Fibroblast of villous mesenchyme (primary cell): ENCODE measurements at regions not wholly inside any gene's neighbourhood (a gene's known extent, or its start where the extent isn't known, plus 50 kb on each side); places are given as distances from the start of the nearest gene placed in this dataset.

Experiments
- DNase-seq: peaks from one replicate; pipeline ENCODE4 v3.0.0-alpha.2; 2010; ENCODE audit warnings: low read depth
- H3K4me3 ChIP-seq: 2 replicates; pipeline ENCODE4 v1.5.1; 2011; ENCODE audit warnings: low read depth, mild to moderate bottlenecking, low read length
- TF ChIP-seq, protein P1 (sequence below): IDR thresholded peaks from 2 replicates; pipeline ENCODE4 v1.5.1; 2012; ENCODE audit warnings: low read depth, mild to moderate bottlenecking, low read length; ENCODE audit not compliant: insufficient read depth

DNA sequence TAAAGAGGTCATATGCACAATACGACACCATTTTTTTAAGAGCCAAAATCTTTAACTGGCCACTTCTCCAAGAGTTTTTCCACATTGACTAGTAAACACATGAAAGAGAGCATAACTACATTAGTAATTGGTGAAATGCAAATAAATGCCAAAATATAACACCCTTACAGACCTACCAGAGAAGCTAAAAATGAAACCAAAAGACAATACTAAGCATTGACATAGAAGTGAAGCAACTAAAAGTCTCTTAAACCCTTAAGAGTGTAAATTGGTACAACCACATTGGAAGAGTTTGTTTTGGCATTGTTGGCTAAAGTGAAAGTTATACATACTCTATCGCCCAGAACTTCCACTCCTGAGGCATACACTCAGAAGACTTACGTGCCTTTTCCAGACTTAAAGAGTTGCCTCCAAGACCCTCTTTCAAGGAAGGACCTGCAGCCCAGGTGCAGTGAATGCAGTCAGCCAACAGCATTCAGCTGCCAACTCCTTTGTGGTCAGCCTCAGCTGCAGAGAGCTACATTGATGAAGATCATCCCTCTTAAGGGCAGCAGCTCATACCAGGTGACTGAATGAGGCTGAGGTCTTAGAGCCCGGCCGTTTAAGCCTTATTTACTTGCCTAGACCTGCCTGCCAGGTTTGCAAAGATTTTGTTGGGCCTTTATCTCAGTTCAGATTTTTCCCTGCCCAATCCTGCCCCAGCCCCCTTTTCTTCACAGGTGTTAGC is 839.1 kb upstream of the ADGRL2 start:
- DNase-seq, result no peak
- no peak overlapping the region for H3K4me3 ChIP-seq
- TF ChIP-seq, protein P1, sequence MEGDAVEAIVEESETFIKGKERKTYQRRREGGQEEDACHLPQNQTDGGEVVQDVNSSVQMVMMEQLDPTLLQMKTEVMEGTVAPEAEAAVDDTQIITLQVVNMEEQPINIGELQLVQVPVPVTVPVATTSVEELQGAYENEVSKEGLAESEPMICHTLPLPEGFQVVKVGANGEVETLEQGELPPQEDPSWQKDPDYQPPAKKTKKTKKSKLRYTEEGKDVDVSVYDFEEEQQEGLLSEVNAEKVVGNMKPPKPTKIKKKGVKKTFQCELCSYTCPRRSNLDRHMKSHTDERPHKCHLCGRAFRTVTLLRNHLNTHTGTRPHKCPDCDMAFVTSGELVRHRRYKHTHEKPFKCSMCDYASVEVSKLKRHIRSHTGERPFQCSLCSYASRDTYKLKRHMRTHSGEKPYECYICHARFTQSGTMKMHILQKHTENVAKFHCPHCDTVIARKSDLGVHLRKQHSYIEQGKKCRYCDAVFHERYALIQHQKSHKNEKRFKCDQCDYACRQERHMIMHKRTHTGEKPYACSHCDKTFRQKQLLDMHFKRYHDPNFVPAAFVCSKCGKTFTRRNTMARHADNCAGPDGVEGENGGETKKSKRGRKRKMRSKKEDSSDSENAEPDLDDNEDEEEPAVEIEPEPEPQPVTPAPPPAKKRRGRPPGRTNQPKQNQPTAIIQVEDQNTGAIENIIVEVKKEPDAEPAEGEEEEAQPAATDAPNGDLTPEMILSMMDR, result no peak

DNA sequence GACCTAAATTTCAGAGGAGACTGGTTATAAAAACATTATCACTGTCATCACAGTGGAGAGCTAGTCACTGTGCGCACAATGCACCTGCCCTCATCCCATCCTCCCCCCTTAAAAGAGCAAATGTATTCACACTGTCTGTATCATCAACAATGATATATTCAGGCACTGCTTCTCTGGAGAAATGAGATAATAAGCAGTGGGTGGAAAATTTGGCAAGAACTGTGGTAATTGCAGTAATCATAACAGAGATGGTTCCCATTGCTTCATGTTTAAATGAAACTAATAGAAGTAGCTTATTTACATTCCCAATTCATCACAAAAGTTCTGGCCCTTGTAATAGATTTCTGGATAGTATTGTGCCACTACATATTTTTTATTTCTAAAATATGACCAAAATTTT is 867.4 kb upstream of the ADGRL2 start:
- TF ChIP-seq, protein P1, result no peak
- no peak for DNase-seq
- H3K4me3 ChIP-seq, result no peak overlapping the region

- TF ChIP-seq, protein P1, result no peak
- DNase-seq, result no peak
- H3K4me3 ChIP-seq, result no peak overlapping the region
Measured at GRCh38 chr1:80931178-80931577, 869.6 kb upstream of the ADGRL2 start.

- DNase-seq, result no peak
Measured at GRCh38 chr1:80929868-80930508, 870.7 kb upstream of the ADGRL2 start.

GRCh38 chr1:80926531-80926930 is 874.2 kb upstream of the ADGRL2 start:
- TF ChIP-seq, protein P1, result no peak
- peak; percentile 2 for DNase-seq
- no peak overlapping the region for H3K4me3 ChIP-seq

More at GRCh38 chr1:80929868-80930508, 870.7 kb upstream of the ADGRL2 start:
- TF ChIP-seq, protein P1, result no peak
- no peak overlapping the region for H3K4me3 ChIP-seq

DNA sequence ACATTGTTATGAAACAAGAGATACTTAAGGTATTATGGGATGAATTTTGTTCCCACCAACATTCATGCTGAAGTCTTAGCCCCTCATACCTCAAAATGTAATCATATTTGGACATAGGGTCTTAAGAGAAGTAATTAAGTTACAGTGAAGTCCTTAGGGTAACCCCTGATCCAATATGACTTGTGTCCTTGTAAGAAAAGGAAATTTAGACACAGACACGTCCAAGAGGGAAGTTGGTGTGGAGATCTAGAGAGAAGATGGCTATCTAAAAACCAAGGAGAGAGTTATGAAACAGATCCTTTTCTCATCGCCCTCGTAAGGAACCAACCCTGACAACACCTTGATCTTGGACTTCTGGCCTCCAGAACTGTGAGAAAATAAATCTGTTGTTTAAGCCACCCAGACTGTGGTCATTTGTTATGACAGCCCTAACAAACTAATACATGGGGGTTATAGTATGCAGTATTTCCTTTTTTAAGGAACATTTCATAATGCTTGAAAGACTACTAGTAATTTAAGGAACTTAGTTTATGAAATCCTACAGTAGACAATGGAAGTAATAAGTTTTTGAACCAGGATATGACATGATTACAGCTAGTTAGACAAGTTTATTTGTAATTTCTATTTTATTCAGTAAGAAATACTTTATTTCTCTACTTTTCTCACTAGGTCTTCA is 875.5 kb upstream of the ADGRL2 start:
- TF ChIP-seq, protein P1, result no peak

More for the DNA sequence above, 875.5 kb upstream of the ADGRL2 start:
- no peak for DNase-seq
- no peak overlapping the region for H3K4me3 ChIP-seq
